Activated CD8-positive, alpha-beta memory T cell treated with anti-CD3 and anti-CD28 coated beads for 4 hours (primary cell): ENCODE measurements at regions not wholly inside any gene's neighbourhood (a gene's known extent, or its start where the extent isn't known, plus 50 kb on each side); places are given as distances from the start of the nearest gene placed in this dataset.

Experiments
- DNase-seq, 2 donors: peaks; one replicate each; pipeline ENCODE4 v3.0.0-alpha.2; 2020; ENCODE audit warnings: low read depth in 2 of 2

DNA sequence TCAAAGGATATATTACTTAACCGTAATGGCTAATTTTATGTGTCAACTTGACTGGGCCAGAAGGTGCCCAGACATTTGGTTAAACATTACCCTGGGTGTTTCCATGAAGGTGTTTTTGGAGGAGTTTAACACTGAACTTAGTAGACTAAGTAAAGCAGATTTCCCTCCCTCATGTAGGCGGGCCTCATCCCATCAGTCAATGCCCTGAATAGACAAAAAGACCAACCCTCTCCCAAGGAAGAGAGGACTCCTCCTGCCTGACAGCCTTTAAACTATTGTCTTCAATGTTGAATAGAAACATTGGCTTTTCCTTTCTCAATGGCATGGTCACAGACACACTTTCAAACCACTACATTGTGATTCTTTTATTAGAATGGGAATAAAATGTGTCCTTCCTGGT, 121.9 kb downstream of the SETD4 start:
- no peak for DNase-seq

DNA sequence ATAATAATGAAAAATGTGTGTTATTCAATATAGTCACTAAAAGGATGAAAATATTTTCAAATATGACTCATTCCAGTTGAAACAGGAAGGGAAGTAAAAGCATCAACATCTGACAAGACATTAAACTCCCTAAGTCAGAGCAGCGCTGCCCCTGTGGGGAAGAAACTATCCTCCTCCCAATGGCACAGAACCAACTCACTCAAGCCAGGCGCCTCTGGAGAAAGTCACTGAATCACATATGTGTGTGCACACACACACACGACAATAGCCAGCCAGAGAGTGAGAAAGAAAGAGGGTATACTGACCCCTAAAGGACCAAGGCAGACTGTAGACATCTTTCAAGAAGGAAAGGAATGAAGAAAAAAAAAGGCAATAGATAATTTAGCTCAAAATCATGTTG, 126.9 kb downstream of the SETD4 start:
- no peak for DNase-seq

DNA sequence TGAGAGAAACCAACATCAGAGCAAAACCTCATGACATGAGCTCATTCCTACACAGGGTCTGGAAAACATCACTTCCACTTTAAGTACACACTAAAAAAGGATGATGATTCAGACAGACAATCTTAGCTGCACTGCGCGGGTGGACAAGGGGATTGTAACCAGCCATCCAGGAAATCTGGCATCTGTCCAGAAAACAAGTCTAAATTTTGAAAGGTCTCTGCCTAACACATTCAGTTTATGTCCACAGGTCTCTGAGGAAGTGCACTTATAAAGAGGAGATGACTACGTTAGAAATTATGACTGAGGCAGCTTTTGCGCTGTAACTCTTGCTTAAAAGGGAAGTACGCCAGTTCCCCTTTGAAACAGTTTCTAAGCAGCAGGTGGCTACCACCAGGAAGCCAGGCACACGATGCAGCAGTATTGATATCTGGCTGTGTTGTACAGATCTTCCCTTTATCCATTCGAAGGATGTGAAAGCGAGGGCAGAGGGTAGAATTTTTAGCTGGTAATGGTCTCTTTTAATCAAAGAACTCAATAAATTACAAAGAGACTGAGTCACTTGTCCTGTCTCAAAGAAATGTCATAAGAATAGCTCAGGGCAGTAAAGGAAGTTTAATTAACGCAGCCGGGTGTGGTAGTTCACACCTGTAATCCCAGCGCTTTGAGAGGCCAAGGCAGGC, 128.0 kb downstream of the SETD4 start:
- no peak for DNase-seq

DNA sequence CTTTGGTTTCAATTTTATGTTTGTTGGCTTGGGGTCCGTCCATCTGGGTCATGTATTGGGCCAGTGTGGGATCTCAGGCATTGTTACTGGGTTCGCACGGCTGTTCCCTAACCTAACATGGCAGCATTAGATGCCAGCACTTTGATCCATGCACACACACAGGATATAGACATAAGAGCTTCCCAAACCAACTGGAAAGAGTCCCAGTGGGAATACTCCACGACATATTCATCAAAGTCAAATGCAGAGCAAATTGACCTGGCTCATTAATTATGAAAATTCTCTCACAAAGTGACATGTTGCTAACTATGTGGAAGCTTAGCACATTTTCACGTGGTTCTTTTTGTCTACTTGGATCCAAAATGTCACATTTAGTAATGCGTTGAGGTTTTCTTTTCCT, 130.4 kb downstream of the SETD4 start:
- no peak for DNase-seq

DNA sequence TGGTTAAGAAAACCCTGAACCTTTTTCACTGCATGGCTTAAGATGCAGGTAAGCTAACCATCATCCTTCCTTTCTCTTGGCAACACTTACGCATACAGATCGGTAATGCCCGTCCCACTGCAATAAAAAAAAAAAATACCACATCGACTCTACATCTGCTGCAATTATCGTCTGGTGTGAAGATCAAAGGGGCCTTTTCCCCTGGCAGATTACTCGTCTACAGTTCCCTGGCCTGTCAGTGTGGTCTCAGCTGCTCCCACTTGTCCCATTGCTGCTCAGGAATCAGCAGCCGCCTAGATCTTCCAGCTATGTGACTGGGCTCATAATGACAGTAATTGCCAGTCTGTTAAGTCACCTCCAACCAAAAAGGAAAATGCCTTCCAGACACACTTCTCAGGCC, 133.1 kb downstream of the SETD4 start:
- no peak for DNase-seq

DNA sequence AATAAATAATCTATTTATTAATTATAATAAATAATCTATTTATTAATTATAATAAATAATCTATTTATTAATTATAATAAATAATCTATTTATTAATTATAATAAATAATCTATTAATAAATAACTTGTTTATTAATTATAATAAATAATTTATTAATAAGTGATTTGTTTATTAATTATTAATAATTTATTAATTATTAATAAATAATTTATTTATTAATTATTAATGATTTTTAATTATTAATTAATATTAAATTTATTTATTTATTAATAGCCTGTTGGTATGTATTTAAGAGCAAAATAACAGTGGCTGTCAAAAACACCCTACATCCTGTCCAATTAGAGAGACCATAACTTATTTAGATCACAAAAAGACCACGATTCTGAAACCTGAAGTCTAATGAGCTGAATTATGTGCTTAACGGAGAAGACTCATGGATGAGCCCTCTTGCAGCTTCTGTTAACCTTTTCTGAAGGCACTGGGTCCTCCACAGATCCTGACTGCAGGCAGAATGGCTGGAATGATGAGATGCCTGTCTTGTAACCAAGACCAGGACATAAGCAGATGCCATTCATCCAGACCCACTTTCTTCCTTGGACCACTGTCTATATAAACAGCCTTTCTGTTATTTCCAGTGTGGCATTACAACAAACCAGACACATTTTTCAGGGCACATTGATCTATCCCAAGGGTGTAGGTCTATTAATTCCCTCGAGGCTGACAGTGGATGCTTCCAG, 134.2 kb downstream of the SETD4 start:
- no peak for DNase-seq

DNA sequence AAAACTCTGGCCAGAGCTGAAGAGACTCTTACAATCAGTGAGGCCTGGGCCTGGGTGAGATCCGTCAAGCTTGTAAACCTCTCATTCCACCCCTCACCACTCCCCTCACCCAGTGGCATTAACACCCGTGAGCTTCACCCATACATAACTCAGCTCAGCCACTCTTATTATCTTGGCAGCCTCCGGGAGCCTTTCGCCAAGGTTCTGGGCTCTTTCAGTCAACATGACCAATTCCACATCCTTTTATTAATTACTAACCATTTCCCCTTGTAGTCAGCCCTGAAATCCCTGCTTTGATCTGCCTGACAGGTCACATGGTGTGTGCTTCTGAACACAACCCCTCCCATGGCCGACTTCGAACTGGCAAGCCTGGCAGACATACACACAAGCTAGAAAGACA, 134.8 kb downstream of the SETD4 start:
- no peak for DNase-seq

DNA sequence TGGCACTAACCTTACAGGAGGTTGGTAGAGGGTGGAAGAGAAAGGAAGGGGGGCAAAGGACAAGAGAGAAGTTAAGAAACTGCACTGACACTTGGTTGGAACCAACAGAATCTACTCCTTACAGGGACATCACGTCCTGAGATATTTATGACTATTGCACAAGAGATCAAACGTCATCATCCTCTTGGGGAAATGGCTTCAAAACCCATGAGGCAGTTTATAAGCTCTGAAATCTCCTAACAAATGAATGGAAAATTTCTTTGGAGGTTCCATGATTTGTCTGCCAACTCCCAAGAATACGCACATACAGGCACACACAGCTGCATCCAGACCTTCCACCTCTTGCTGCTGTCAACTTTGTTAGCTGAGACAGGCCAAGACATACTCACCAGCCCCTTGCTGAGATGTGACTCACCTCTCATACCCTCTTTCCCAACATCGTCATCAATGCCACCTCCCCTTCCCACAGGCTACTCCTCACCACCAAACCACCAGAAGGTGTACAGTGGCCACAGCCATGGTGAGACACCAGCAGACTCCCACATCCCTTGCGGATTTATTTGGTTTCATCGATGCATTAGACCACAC, 135.5 kb downstream of the SETD4 start:
- DNase-seq: no peak

DNA sequence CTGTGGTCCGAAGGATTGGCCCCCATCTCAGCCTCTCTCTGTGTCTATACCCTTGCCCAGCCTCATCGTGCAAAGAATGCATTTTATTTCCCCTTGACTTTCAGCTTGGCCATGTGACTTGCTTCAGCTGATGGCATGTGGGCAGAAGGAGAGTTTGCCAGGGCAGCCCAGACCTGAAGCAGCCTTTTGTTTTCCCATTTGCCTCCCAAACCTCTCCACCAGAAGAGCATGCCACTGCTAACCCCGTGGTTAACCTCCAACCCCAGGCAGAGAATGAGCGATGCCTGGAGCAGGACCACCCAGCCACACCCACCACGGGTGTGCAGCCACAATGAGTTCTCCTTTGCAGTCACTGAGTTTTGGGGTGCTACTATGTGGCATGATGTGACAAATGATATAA, 136.4 kb downstream of the SETD4 start:
- no peak for DNase-seq

DNA sequence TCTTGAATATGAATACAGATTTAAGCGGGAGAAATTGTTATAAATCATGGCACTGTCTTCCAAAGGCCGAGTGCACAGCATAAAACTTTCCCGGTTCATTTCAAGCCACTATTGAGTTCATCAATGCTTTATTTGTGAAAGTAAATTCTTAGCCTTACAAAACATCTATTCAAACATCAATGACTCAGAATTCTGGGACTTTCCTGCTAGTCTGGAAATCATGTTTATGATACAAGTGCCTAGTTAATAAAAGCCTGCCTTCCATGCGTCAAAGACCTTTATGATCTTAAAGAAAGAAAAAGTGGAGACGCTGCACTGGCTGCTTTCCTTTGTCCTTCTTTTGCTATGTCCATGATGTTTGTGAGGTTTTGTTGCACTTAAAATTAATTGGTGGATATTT, 137.7 kb downstream of the SETD4 start:
- DNase-seq: no peak

DNA sequence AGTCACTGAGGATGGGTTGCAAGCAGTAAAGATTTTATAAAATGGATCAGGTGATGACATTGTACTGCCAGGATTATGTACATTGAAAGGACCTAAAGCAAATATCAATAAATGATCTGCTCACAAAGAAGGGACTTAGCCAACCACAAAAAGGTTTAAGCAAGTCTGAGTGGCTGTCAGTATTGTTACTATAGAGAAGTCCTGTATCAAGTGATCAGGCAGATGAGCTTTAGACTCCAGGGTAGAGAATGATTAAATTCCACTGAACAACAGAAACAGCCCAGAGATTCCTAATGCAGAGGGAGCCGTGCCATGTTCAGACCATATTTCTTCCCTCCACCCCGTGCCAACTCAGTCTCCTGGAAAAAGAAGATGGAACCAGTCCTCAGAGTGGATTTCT, 138.9 kb downstream of the SETD4 start:
- DNase-seq: no peak

DNA sequence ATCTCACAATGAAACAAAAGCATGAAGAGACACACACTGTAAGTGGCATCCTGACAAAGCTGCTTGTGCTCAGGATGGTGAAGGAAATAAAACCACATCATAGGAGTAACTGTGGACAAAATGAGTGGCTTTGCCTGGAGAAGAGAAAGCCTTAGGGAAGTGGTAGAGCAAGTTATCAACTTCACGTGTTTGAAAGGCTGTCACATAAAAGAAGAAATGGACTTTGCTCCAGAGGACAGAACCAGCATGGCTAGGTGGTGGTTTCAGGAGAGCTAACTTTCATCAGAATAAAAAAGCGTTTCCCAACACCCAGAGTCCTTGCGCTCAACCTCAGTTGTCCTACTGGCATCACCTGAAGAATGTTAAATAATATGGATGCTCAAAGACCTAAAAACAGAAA, 139.9 kb downstream of the SETD4 start:
- no peak for DNase-seq

DNA sequence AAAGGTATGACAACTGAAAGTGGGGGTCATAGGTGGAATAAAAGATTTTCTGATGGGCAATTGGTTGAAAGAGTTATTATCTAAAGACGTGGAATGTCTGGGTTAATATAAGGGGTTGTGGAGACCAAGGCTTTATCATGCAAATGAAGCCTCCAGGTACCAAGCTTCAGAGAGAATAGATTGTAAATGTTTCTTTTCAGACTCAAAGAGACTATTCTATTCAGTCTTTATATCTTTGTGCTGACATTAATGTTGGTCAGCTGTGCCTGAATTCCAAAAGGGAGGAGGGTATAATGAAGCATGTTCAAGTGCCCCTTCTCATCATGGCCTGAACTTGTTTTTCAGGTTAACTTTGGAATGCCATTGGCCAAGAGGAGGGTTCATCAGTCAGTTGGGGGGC, 145.3 kb downstream of the SETD4 start:
- DNase-seq: no peak

DNA sequence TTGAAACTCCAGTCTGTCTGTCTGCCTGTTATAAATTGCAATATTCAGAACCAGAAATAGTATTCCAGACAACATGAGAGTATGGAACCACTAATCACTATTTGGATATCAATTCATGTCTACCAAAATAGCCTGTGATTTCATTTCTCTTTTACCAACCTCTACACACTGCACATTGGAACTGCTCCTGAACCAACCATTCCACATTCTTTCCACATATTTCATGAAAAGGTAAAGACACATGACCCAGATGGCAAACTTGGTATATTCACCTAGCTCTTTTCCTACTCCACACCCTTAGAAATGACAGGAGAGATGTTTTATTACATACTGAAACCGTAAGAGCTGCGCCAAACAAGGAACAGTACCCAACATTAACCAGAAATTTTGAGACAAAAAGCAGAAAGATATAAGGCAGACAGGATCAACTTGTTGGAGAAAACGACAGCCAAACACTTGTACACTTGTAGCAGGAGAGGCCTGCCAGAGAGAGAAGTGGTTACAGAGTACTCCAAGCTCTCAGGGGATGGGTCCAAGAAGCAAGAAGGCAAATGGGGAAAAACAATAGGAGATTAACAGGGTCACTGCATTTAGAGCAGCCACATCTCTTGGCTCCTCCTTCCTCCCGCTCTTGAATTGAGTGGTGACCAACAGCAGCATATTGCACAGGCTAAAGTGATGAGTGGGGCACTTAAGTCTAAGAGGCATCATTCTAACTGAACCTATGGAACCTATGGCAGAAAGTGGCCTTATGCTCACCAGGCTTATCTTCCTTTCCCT, 148.7 kb downstream of the SETD4 start:
- no peak for DNase-seq

DNA sequence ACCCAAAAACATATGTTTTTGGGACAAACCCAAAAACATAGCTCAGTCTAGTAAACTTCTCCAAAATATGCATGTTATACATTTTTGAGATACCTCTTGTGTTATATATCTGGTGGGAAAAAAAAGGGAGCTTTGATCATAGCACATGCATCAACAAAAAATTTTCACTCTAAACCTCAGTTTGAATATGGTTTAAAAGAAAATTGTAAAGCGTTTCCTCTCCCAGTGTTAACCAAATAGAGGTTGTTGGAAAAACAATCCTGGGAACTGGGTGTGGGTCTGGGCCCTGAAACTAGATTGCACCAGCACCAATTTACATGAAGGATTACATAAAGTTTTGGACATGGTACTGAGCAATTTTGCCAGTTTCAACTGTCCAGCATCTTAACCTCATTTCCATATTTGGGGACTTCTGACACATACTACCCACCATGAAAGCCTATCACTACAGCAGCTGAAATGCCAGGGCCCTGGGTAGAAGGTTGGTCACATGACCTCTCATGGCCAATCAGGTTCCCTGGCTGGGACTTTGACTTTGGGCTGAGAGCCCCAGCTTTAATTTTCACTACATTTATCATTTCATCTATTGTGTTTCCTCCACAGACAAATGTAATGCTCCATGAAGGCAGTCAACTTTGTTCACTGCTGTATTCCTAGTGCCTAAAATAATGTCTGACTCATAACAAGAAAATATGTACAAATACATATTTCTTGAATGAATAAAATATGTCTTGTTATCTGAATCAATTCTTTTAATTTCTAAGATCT, 150.7 kb downstream of the SETD4 start:
- no peak for DNase-seq

DNA sequence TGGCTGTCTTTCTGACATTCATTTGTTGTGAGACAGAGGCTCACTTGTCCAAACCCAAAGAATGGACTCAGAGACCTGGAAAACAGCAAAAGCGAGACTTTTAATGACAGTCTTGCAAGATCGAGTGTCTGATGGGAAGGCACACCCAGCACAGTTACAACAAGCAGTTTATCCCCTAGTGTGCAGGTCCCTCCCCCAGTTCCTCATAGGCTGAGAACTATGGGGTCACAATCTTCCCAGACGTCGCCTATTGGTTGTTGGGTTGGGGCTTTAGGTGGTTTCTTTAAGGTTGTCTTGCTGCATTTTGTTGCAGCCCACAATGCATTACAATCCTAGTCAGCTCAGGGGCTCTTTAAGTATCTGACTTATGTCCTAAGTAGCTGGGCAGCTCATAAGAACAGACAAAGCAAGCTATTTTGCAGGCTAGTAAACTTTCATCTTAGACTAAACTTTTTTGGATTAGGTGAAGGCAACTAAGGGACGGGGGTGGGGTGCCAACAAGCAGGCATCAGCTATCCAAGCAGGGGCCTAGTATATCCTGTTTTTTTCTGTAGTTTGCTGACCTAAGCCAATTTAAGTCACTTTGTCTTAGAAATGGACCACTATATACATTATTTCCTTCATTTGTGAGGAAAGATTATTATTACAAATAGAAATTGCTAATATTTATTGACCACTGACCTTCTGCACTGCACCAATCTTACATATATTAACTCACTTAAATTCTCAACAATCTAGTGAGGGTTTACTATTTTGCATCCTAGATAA, 151.8 kb downstream of the SETD4 start:
- DNase-seq: no peak

DNA sequence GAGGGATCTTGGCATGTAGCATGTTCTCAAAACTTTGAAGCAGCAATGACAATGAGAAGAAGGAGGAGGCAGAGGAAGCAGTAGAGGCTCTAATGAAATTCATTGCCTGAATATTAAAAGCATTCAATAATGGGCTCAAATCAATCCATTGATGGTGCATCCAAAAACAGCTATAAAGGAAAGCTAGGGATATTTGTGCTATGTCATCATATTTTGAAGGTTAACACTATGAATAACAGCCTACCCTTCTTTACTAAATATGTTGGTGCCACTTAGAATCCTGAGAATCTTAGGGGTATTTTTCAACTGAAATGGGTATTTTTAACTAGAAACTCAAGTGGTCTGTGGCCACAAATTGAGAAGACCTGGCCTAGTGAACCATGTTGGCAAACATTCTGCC, 153.7 kb downstream of the SETD4 start:
- DNase-seq: no peak

DNA sequence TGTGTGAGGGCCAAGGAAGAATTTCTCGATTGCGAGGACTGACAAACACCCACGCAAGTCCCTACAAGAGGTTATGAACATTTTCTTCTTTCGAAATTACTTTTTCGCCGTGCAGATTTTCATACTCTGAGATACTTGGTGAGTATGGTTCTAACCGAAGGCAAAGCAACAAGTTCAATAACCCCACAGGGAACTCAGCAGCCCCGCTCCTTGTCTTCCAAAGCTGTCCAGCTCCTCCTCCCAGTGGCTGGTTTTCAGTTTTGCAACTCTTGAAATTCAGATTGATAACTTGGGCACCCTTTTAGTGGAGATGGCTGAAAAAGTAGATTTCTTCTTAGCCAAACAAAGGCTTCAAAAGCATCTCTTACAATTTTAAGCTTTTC, 154.4 kb downstream of the SETD4 start:
- DNase-seq: no peak

DNA sequence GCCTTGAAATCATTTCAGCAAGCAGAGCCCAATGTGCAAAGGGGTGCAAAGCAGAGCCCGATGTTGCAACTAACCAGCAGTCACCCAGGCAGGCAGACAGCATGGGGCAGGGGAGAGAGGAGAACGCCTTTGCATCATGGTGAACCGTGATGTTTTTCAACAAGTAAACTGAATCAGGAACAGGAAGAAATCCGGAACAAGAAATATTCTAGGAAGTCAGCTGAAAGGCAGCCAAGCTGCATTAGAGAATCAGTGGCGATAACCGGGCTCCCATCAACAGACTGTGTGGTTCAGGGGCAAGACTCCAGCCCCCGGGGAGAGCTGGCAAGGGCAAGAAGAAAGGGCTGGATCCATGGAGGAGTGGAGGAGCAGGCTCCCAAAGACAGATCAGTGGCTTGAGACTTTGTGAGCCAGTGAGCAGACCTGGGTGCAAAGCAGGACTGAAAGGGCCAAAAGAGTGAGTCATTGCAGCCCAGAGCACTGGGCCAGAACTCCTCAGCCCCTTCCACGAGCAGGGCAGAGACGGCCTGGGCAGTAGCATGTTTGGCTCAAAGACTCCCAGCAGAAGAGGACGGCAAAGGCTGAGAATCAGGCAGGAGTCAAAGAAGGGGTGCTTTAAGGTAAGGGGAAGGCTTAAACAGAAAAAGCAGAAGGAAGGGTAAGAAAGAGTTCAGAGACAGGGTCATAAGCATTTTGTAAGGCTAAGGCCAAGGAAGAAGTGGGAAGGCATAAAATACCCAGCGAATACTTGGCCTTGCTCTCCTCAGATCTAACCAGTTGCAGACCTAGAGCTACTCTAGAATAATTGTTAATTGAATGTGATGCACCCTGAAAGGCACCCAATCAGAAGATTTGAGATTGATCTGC, 155.0 kb downstream of the SETD4 start:
- DNase-seq: no peak

DNA sequence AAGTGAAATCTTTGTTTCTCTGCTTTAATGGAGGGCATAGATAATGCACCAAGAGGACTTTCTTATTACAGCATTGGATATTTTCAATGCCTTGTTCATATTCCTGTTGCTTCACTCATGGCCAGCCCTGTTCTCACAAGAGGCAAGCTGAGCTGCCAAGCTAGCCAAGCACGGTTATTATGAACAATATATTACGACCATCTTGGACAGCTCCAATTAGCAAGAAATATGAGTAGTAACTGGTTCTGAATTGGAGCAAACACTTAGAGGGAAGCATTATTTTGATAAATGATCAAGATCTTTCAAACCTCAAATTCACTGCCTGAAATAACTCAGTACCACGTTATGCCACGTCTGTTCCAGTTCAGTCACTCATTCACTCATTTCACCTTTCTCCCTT, 159.8 kb downstream of the SETD4 start:
- DNase-seq: no peak
